Activated CD8-positive, alpha-beta T cell treated with anti-CD3 and anti-CD28 coated beads, Interleukin-2, amount 10 ng/mL, durations not matched to agents 7 days and 5 days (primary cell): ENCODE measurements at regions not wholly inside any gene's neighbourhood (a gene's known extent, or its start where the extent isn't known, plus 50 kb on each side); places are given as distances from the start of the nearest gene placed in this dataset.

Experiments
- ATAC-seq: fragments of 150-1000 bp; cut with Tn5 transposase; one replicate; pipeline ENCODE4 v1.10.0; 2021; ENCODE audit warnings: moderate library complexity
- CTCF ChIA-PET: fragments of 350-600 bp; sonication (Branson Sonifier 250); formaldehyde crosslinking; loops from one replicate; lab custom pipeline; 2021; ENCODE audit warnings: antibody characterized with exemption; lab: Charles Lee
- POLR2A ChIA-PET: fragments of 350-600 bp; sonication (Branson Sonifier 250); formaldehyde crosslinking; loops from one replicate; lab custom pipeline; 2021; ENCODE audit warnings: antibody characterized with exemption; lab: Charles Lee
- DNase-seq: peaks from one replicate; pipeline ENCODE4 v3.0.0-alpha.2; 2020
- H3K27ac Mint-ChIP-seq: one replicate; pipeline ENCODE4 v1.8.0; 2021; ENCODE audit warnings: mild to moderate bottlenecking, mixed read lengths
- H3K27me3 Mint-ChIP-seq: one replicate; pipeline ENCODE4 v1.8.0; 2021; ENCODE audit warnings: low read depth, mixed read lengths
- H3K36me3 Mint-ChIP-seq: one replicate; pipeline ENCODE4 v1.8.0; 2021; ENCODE audit warnings: low read depth, mixed read lengths
- H3K4me1 Mint-ChIP-seq: one replicate; pipeline ENCODE4 v1.8.0; 2021; ENCODE audit warnings: low read depth, mixed read lengths
- H3K4me3 Mint-ChIP-seq: one replicate; pipeline ENCODE4 v1.8.0; 2021; ENCODE audit warnings: mild to moderate bottlenecking, mixed read lengths
- H3K9me3 Mint-ChIP-seq: one replicate; pipeline ENCODE4 v1.8.0; 2022; ENCODE audit warnings: mixed read lengths; ENCODE audit not compliant: insufficient read depth

- ChIA-PET POLR2A (no interaction called here), CTCF (no interaction called here)
- Mint-ChIP-seq H3K36me3 (no peaks in the 10 kb centered on the region), H3K4me1 (no peaks in the 10 kb centered on the region), H3K27ac (no peak overlapping the region), H3K4me3 (no peak overlapping the region), H3K9me3 (peaks cover 4% of the 10 kb centered on the region), H3K27me3 (no peaks in the 10 kb centered on the region)
- ATAC-seq = no peak
- no peak for DNase-seq
Measured at GRCh38 chr4:96946552-96946951, 1106.7 kb downstream of the PDHA2 start.

- DNase-seq = no peak
- Mint-ChIP-seq H3K4me1 (no peaks in the 10 kb centered on the region), H3K4me3 (no peak overlapping the region), H3K9me3 (peaks cover 4% of the 10 kb centered on the region), H3K27me3 (no peaks in the 10 kb centered on the region), H3K36me3 (no peaks in the 10 kb centered on the region), H3K27ac (no peak overlapping the region)
- CTCF ChIA-PET = no interaction called here
- POLR2A ChIA-PET = no interaction called here
- no peak for ATAC-seq
Measured at GRCh38 chr4:96952610-96953009, 1112.7 kb downstream of the PDHA2 start.

GRCh38 chr4:96955226-96955625, 1115.3 kb downstream of the PDHA2 start:
- no peak overlapping the region for H3K27ac Mint-ChIP-seq
- H3K4me3 Mint-ChIP-seq = no peak overlapping the region
- POLR2A ChIA-PET = no interaction called here
- H3K4me1 Mint-ChIP-seq = no peaks in the 10 kb centered on the region
- no peaks in the 10 kb centered on the region for H3K36me3 Mint-ChIP-seq
- no peak for ATAC-seq
- H3K27me3 Mint-ChIP-seq = no peaks in the 10 kb centered on the region
- CTCF ChIA-PET = no interaction called here
- H3K9me3 Mint-ChIP-seq = peaks cover 4% of the 10 kb centered on the region
- DNase-seq = no peak

- ChIA-PET POLR2A (no interaction called here), CTCF (no interaction called here)
- peaks cover under 1% of the 10 kb centered on the region for H3K9me3 Mint-ChIP-seq
- H3K4me3 Mint-ChIP-seq = no peak overlapping the region
- DNase-seq (no peak), ATAC-seq (no peak)
- no peaks in the 10 kb centered on the region for H3K4me1 Mint-ChIP-seq
- no peak overlapping the region for H3K27ac Mint-ChIP-seq
- no peaks in the 10 kb centered on the region for H3K36me3 Mint-ChIP-seq
- no peaks in the 10 kb centered on the region for H3K27me3 Mint-ChIP-seq
Measured at GRCh38 chr4:96955691-96956090, 1115.8 kb downstream of the PDHA2 start.

GRCh38 chr4:96969455-96969854, 1129.6 kb downstream of the PDHA2 start:
- H3K36me3 Mint-ChIP-seq = no peaks in the 10 kb centered on the region
- no peaks in the 10 kb centered on the region for H3K27me3 Mint-ChIP-seq
- no peak for ATAC-seq
- H3K27ac Mint-ChIP-seq = no peak overlapping the region
- H3K4me3 Mint-ChIP-seq = no peak overlapping the region
- CTCF ChIA-PET = no interaction called here
- H3K9me3 Mint-ChIP-seq = peaks cover 7% of the 10 kb centered on the region
- POLR2A ChIA-PET = no interaction called here
- H3K4me1 Mint-ChIP-seq = no peaks in the 10 kb centered on the region
- no peak for DNase-seq

GRCh38 chr4:96972920-96973319, 1133.0 kb downstream of the PDHA2 start:
- peaks cover 5% of the 10 kb centered on the region for H3K9me3 Mint-ChIP-seq
- POLR2A ChIA-PET = no interaction called here
- H3K4me1 Mint-ChIP-seq = no peaks in the 10 kb centered on the region
- no peak for DNase-seq
- no peaks in the 10 kb centered on the region for H3K36me3 Mint-ChIP-seq
- CTCF ChIA-PET = no interaction called here
- H3K4me3 Mint-ChIP-seq = no peak overlapping the region
- no peaks in the 10 kb centered on the region for H3K27me3 Mint-ChIP-seq
- ATAC-seq = no peak
- no peak overlapping the region for H3K27ac Mint-ChIP-seq

GRCh38 chr4:96974295-96974694, 1134.4 kb downstream of the PDHA2 start:
- CTCF ChIA-PET = no interaction called here
- Mint-ChIP-seq H3K4me1 (no peaks in the 10 kb centered on the region), H3K27me3 (no peaks in the 10 kb centered on the region), H3K27ac (no peak overlapping the region), H3K36me3 (no peaks in the 10 kb centered on the region), H3K4me3 (no peak overlapping the region), H3K9me3 (peaks cover 5% of the 10 kb centered on the region)
- no peak for DNase-seq
- no peak for ATAC-seq
- POLR2A ChIA-PET = no interaction called here

- peaks cover 5% of the 10 kb centered on the region for H3K9me3 Mint-ChIP-seq
- no peak for ATAC-seq
- CTCF ChIA-PET = no interaction called here
- no peak overlapping the region for H3K27ac Mint-ChIP-seq
- no peaks in the 10 kb centered on the region for H3K36me3 Mint-ChIP-seq
- no peaks in the 10 kb centered on the region for H3K27me3 Mint-ChIP-seq
- H3K4me3 Mint-ChIP-seq = no peak overlapping the region
- no peak for DNase-seq
- POLR2A ChIA-PET = no interaction called here
- no peaks in the 10 kb centered on the region for H3K4me1 Mint-ChIP-seq
Measured at GRCh38 chr4:96983830-96984229, 1143.9 kb downstream of the PDHA2 start.

- Mint-ChIP-seq H3K36me3 (no peaks in the 10 kb centered on the region), H3K9me3 (peaks cover 5% of the 10 kb centered on the region), H3K27ac (no peak overlapping the region), H3K27me3 (no peaks in the 10 kb centered on the region), H3K4me3 (no peak overlapping the region), H3K4me1 (no peaks in the 10 kb centered on the region)
- DNase-seq = no peak
- ChIA-PET CTCF (no interaction called here), POLR2A (no interaction called here)
- no peak for ATAC-seq
Measured at GRCh38 chr4:96986816-96987215, 1146.9 kb downstream of the PDHA2 start.

- Mint-ChIP-seq H3K9me3 (peaks cover 5% of the 10 kb centered on the region), H3K36me3 (no peaks in the 10 kb centered on the region), H3K4me1 (no peaks in the 10 kb centered on the region), H3K27ac (no peak overlapping the region), H3K27me3 (no peaks in the 10 kb centered on the region), H3K4me3 (no peak overlapping the region)
- no peak for DNase-seq
- ATAC-seq = no peak
- ChIA-PET POLR2A (no interaction called here), CTCF (no interaction called here)
Measured at GRCh38 chr4:96991083-96991482, 1151.2 kb downstream of the PDHA2 start.

GRCh38 chr4:96992443-96992842, 1150.8 kb downstream of the STPG2 start:
- H3K4me1 Mint-ChIP-seq = no peaks in the 10 kb centered on the region
- DNase-seq (no peak), ATAC-seq (no peak)
- H3K9me3 Mint-ChIP-seq = peaks cover 5% of the 10 kb centered on the region
- H3K27me3 Mint-ChIP-seq = no peaks in the 10 kb centered on the region
- CTCF ChIA-PET = no interaction called here
- H3K36me3 Mint-ChIP-seq = no peaks in the 10 kb centered on the region
- no peak overlapping the region for H3K4me3 Mint-ChIP-seq
- POLR2A ChIA-PET = no interaction called here
- H3K27ac Mint-ChIP-seq = no peak overlapping the region

GRCh38 chr4:96993560-96993959, 1149.7 kb downstream of the STPG2 start:
- no peak for ATAC-seq
- ChIA-PET POLR2A (no interaction called here), CTCF (no interaction called here)
- DNase-seq = no peak
- Mint-ChIP-seq H3K27ac (no peak overlapping the region), H3K27me3 (no peaks in the 10 kb centered on the region), H3K36me3 (no peaks in the 10 kb centered on the region), H3K4me3 (no peak overlapping the region), H3K9me3 (peaks cover 2% of the 10 kb centered on the region), H3K4me1 (no peaks in the 10 kb centered on the region)

- ATAC-seq = no peak
- ChIA-PET POLR2A (no interaction called here), CTCF (no interaction called here)
- H3K9me3 Mint-ChIP-seq = no peaks in the 10 kb centered on the region
- H3K27ac Mint-ChIP-seq = no peak overlapping the region
- no peaks in the 10 kb centered on the region for H3K27me3 Mint-ChIP-seq
- peaks cover 2% of the 10 kb centered on the region for H3K4me1 Mint-ChIP-seq
- H3K36me3 Mint-ChIP-seq = no peaks in the 10 kb centered on the region
- no peak overlapping the region for H3K4me3 Mint-ChIP-seq
- DNase-seq = no peak
Measured at GRCh38 chr4:97003715-97004114, 1139.6 kb downstream of the STPG2 start.
